ENCODE measurements at regions not wholly inside any gene's neighbourhood (a gene's known extent, or its start where the extent isn't known, plus 50 kb on each side); places are given as distances from the start of the nearest gene placed in this dataset.

- intact Hi-C loops (cut with micrococcal nuclease; ENCODE audit: unreplicated experiment) = no loop called here
- H3K4me3 ChIP-seq (ENCODE audit: low read depth, low read length, poor library complexity, severe bottlenecking) = no peak overlapping the region
- no peak for TF ChIP-seq EZH2 (IDR thresholded peaks at IDR 0.05; ENCODE audit: borderline replicate concordance, low read depth, low read length, poor library complexity, severe bottlenecking)
- TF ChIP-seq, protein P1, sequence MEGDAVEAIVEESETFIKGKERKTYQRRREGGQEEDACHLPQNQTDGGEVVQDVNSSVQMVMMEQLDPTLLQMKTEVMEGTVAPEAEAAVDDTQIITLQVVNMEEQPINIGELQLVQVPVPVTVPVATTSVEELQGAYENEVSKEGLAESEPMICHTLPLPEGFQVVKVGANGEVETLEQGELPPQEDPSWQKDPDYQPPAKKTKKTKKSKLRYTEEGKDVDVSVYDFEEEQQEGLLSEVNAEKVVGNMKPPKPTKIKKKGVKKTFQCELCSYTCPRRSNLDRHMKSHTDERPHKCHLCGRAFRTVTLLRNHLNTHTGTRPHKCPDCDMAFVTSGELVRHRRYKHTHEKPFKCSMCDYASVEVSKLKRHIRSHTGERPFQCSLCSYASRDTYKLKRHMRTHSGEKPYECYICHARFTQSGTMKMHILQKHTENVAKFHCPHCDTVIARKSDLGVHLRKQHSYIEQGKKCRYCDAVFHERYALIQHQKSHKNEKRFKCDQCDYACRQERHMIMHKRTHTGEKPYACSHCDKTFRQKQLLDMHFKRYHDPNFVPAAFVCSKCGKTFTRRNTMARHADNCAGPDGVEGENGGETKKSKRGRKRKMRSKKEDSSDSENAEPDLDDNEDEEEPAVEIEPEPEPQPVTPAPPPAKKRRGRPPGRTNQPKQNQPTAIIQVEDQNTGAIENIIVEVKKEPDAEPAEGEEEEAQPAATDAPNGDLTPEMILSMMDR (conservative IDR thresholded peaks at IDR 0.05; ENCODE audit: low read depth, low read length) = no peak
- H3K27me3 ChIP-seq (replicated peaks; ENCODE audit: insufficient read depth, low read depth, low read length, poor library complexity) = no peaks in the 10 kb centered on the region
- POLR2A ChIA-PET (ENCODE audit: low non-redundant PET) = no interaction called here
- no peak overlapping the region for H3K27ac ChIP-seq (ENCODE audit: low read depth, low read length, poor library complexity, severe bottlenecking)
- no peaks in the 10 kb centered on the region for H3K36me3 ChIP-seq (ENCODE audit: insufficient read depth, low read length, poor library complexity, severe bottlenecking)
- H3K9me3 ChIP-seq (ENCODE audit: low read depth, low read length, poor library complexity, severe bottlenecking) = no peaks in the 10 kb centered on the region
- no peak for DNase-seq (ENCODE audit: low spot score)
- CTCF ChIA-PET = no interaction called here
- H3K4me1 ChIP-seq (ENCODE audit: insufficient read depth, low read length, poor library complexity, severe bottlenecking) = no peaks in the 10 kb centered on the region
- no TSS peak for BruUV-seq (replicated peaks)
Observed at GRCh38 chr5:68618501-68618900, 402.9 kb downstream of the PIK3R1 start.

DNA sequence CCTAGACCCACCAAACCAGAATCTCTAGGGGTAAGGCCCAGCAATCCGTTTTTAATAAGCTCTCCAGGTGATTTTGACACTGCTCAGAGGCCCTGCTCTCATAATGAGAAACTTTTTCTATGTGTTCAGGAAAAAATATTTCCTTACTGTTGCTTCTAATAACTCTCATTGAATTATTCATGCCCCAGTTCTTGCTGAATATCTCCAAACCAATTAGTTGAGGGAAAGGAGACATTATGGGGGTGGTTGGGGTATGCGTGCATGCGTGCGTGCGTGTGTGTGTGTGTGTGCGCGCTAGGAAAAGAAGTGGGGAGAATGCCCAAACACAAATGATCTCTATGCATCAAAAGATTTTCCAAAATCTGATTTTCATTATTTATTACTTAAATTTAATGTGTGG, 411.4 kb downstream of the PIK3R1 start:
- intact Hi-C loops (cut with micrococcal nuclease; ENCODE audit: unreplicated experiment) = no loop called here
- no TSS peak for BruUV-seq (replicated peaks)
- ChIA-PET POLR2A (ENCODE audit: low non-redundant PET) (no interaction called here), CTCF (no interaction called here)
- Histone ChIP-seq H3K4me3 (ENCODE audit: low read depth, low read length, poor library complexity, severe bottlenecking) (no peak overlapping the region), H3K27ac (ENCODE audit: low read depth, low read length, poor library complexity, severe bottlenecking) (no peak overlapping the region), H3K9me3 (ENCODE audit: low read depth, low read length, poor library complexity, severe bottlenecking) (no peaks in the 10 kb centered on the region), H3K4me1 (ENCODE audit: insufficient read depth, low read length, poor library complexity, severe bottlenecking) (no peaks in the 10 kb centered on the region), H3K27me3 (replicated peaks; ENCODE audit: insufficient read depth, low read depth, low read length, poor library complexity) (peaks cover 4% of the 10 kb centered on the region), H3K36me3 (ENCODE audit: insufficient read depth, low read length, poor library complexity, severe bottlenecking) (no peaks in the 10 kb centered on the region)
- no peak for DNase-seq (ENCODE audit: low spot score)
- TF ChIP-seq, protein P1 (conservative IDR thresholded peaks at IDR 0.05; ENCODE audit: low read depth, low read length) = no peak
- no peak for TF ChIP-seq EZH2 (IDR thresholded peaks at IDR 0.05; ENCODE audit: borderline replicate concordance, low read depth, low read length, poor library complexity, severe bottlenecking)

DNA sequence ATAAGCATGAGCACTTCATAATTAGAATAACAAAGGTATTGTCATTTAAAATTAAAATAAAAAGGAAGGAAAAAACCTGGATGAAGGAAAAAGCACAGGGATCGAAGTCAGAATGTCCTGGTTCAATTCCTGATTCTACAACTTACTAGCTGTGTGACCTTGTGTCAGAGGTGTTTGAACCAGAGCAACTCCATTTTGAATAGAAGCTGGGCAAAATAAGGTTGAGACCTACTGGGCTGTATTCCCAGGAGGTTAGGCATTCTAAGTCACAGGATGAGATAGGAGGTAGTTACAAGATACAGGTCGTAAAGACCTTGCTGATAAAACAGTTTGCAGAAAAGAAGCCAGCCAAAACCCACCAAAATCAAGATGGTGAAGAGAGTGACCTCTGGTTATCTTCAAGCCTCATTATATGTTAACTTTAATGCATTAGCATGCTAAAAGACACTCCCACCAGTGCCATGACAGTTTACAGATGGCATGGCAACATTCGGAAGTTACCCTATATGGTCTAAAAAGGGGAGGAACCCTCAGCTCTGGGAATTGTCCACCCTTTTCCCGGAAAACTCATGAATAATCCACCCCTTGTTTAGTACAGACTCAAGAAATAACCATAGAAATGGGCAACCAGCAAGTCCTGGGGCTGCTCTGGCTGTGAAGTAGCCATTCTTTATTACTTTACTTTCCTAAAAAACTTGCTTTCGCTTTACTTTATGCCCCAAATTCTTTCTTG, 412.7 kb downstream of the PIK3R1 start:
- Histone ChIP-seq H3K27ac (ENCODE audit: low read depth, low read length, poor library complexity, severe bottlenecking) (no peak overlapping the region), H3K4me1 (ENCODE audit: insufficient read depth, low read length, poor library complexity, severe bottlenecking) (no peaks in the 10 kb centered on the region), H3K4me3 (ENCODE audit: low read depth, low read length, poor library complexity, severe bottlenecking) (no peak overlapping the region), H3K27me3 (replicated peaks; ENCODE audit: insufficient read depth, low read depth, low read length, poor library complexity) (peaks cover 4% of the 10 kb centered on the region), H3K36me3 (ENCODE audit: insufficient read depth, low read length, poor library complexity, severe bottlenecking) (no peaks in the 10 kb centered on the region), H3K9me3 (ENCODE audit: low read depth, low read length, poor library complexity, severe bottlenecking) (no peaks in the 10 kb centered on the region)
- DNase-seq (ENCODE audit: low spot score) = no peak
- TF ChIP-seq EZH2 (IDR thresholded peaks at IDR 0.05; ENCODE audit: borderline replicate concordance, low read depth, low read length, poor library complexity, severe bottlenecking) = no peak
- TF ChIP-seq, protein P1 (conservative IDR thresholded peaks at IDR 0.05; ENCODE audit: low read depth, low read length) = no peak
- intact Hi-C loops (cut with micrococcal nuclease; ENCODE audit: unreplicated experiment) = no loop called here
- ChIA-PET CTCF (no interaction called here), POLR2A (ENCODE audit: low non-redundant PET) (no interaction called here)
- BruUV-seq (replicated peaks) = no TSS peak

Data from A673 (cell line).